Stomach (tissue), 8 donors: ENCODE measurements at regions not wholly inside any gene's neighbourhood (a gene's known extent, or its start where the extent isn't known, plus 50 kb on each side); places are given as distances from the start of the nearest gene placed in this dataset.

Experiments
- DNase-seq, 2 donors: peaks; one replicate each; pipeline versions ENCODE4 v3.0.0 to v3.0.0-alpha.2; 2013 to 2019
- H3K27ac ChIP-seq, 5 donors: fragments of 200-600 bp in 4 of 5; sonication (generic) in 4 of 5; one replicate each; pipeline ENCODE4 v1.5.1; 2013 to 2019; ENCODE audit warnings: mild to moderate bottlenecking in 1 of 5, moderate library complexity in 1 of 5
- H3K27me3 ChIP-seq, 3 donors: fragments of 200-600 bp; sonication (generic); one replicate each; pipeline ENCODE4 v1.5.1; 2017 to 2019; ENCODE audit warnings: mixed run types in 1 of 3
- H3K36me3 ChIP-seq, 4 donors: fragments of 200-600 bp; sonication (generic); 1 replicate in 3 of 4; 2 replicates in 1 of 4; pipeline ENCODE4 v1.5.1; 2016 to 2019
- H3K4me1 ChIP-seq, 4 donors: fragments of 200-600 bp; sonication (generic); one replicate each; pipeline ENCODE4 v1.5.1; 2016 to 2019
- H3K4me3 ChIP-seq, 4 donors: fragments of 200-600 bp; sonication (generic) in 3 of 4; one replicate each; pipeline ENCODE4 v1.5.1; 2016 to 2019; ENCODE audit warnings: mild to moderate bottlenecking in 1 of 4
- H3K9me3 ChIP-seq, 4 donors: fragments of 200-600 bp; sonication (generic); one replicate each; pipeline ENCODE4 v1.5.1; 2016 to 2019
- CTCF ChIP-seq, 7 experiments: fragments of 450-650 bp in 4 of 7; fragments of 200-600 bp in 3 of 7; sonication (generic) in 3 of 7; IDR thresholded peaks; one replicate each; pipeline ENCODE4 v1.5.1; 2016 to 2019; ENCODE audit warnings: antibody characterized with exemption in 7 of 7, control low read depth in 2 of 7, mild to moderate bottlenecking in 1 of 7
- EP300 ChIP-seq: sonication (generic); formaldehyde crosslinking; IDR thresholded peaks from one replicate; pipeline ENCODE4 v1.6.1; 2017; ENCODE audit warnings: antibody characterized with exemption
- POLR2A ChIP-seq, 4 donors: fragments of 450-650 bp; IDR thresholded peaks; one replicate each; pipeline ENCODE4 v1.6.1; 2016; ENCODE audit warnings: antibody characterized with exemption in 4 of 4, control low read depth in 2 of 4, mild to moderate bottlenecking in 1 of 4, moderate library complexity in 1 of 4
- POLR2AphosphoS5 ChIP-seq, 3 donors: sonication (generic); formaldehyde crosslinking; IDR thresholded peaks; one replicate each; pipeline ENCODE4 v1.6.1; 2016; ENCODE audit warnings: antibody characterized with exemption in 3 of 3
- WGBS, 5 donors: extraction: QIAGEN DNeasy Blood & Tissue Kit in 3 of 5; methylation state at CpG; one replicate each; pipeline versions ENCODE4 v1.1.5 to v1.1.7; 2013 to 2018; 5-methylcytosine and 5-hydroxymethylcytosine counted together
- intact Hi-C: fragments of 100-400 bp; cut with DNase I; formaldehyde crosslinking; loops from one replicate; pipeline ENCODE4 v1.15.1; 2023; ENCODE audit warnings: low total_unique reads
- donor health status: healthy with polysubstance abuse.
- donor health status: Bipolar disorder and iron deficiency.
- donor health status: healthy.

- H3K9me3 ChIP-seq: no peaks in the 10 kb centered on the region
- no peaks in the 10 kb centered on the region for H3K4me1 ChIP-seq
- peak in 1 of 2 donors; percentile 57 for DNase-seq
- H3K27me3 ChIP-seq: no peaks in the 10 kb centered on the region
- intact Hi-C loops: no loop called here
- TF ChIP-seq EP300 (no peak), POLR2AphosphoS5 (IDR thresholded peaks at IDR 0.05) (no peak), CTCF (IDR thresholded peaks at IDR 0.05) (peak in 5 of 7 experiments; percentile 24 to 67 (median 44)), POLR2A (IDR thresholded peaks at IDR 0.05) (no peak)
- WGBS, 5 donors: 43 to 55% (median 51%) methylated on average over 4 of the region's 4 CpGs
- no peaks in the 10 kb centered on the region for H3K36me3 ChIP-seq
- no peak overlapping the region for H3K4me3 ChIP-seq
- H3K27ac ChIP-seq: no peak overlapping the region
These were observed 70.0 kb upstream of the FAM241A start for GRCh38 chr4:112075129-112075753.

GRCh38 chr4:112075906-112076305 is 69.3 kb upstream of the FAM241A start:
- Histone ChIP-seq H3K9me3 (no peaks in the 10 kb centered on the region), H3K4me3 (no peak overlapping the region), H3K27ac (no peak overlapping the region), H3K4me1 (no peaks in the 10 kb centered on the region), H3K27me3 (no peaks in the 10 kb centered on the region), H3K36me3 (no peaks in the 10 kb centered on the region)
- 83 to 93% (median 92%) methylated on average over 3 of the region's 3 CpGs for WGBS, 5 donors
- no peak for DNase-seq
- intact Hi-C loops: no loop called here
- TF ChIP-seq POLR2AphosphoS5 (IDR thresholded peaks at IDR 0.05): no peak
- no peak for TF ChIP-seq EP300
- no peak for TF ChIP-seq CTCF (IDR thresholded peaks at IDR 0.05)
- no peak for TF ChIP-seq POLR2A (IDR thresholded peaks at IDR 0.05)

- intact Hi-C loops: no loop called here
- Histone ChIP-seq H3K36me3 (no peaks in the 10 kb centered on the region), H3K4me1 (no peaks in the 10 kb centered on the region), H3K9me3 (no peaks in the 10 kb centered on the region), H3K4me3 (no peak overlapping the region), H3K27me3 (no peaks in the 10 kb centered on the region), H3K27ac (no peak overlapping the region)
- no peak for TF ChIP-seq POLR2A (IDR thresholded peaks at IDR 0.05)
- no peak for TF ChIP-seq CTCF (IDR thresholded peaks at IDR 0.05)
- no peak for TF ChIP-seq POLR2AphosphoS5 (IDR thresholded peaks at IDR 0.05)
- no peak for TF ChIP-seq EP300
- WGBS, 5 donors: 86 to 95% (median 91%) methylated on average over 3 to 6 of the region's 6 CpGs
- DNase-seq: no peak
These were observed 68.2 kb upstream of the FAM241A start for GRCh38 chr4:112076919-112077608.

GRCh38 chr4:112077743-112078142 is 67.5 kb upstream of the FAM241A start:
- 94 to 100% (median 95%) methylated on average over 5 to 8 of the region's 8 CpGs for WGBS, 5 donors
- no peaks in the 10 kb centered on the region for H3K27me3 ChIP-seq
- DNase-seq: no peak
- intact Hi-C loops: no loop called here
- H3K4me1 ChIP-seq: no peaks in the 10 kb centered on the region
- no peak overlapping the region for H3K27ac ChIP-seq
- no peak overlapping the region for H3K4me3 ChIP-seq
- TF ChIP-seq POLR2AphosphoS5 (IDR thresholded peaks at IDR 0.05): no peak
- no peak for TF ChIP-seq POLR2A (IDR thresholded peaks at IDR 0.05)
- TF ChIP-seq EP300: no peak
- no peak for TF ChIP-seq CTCF (IDR thresholded peaks at IDR 0.05)
- H3K9me3 ChIP-seq: no peaks in the 10 kb centered on the region
- no peaks in the 10 kb centered on the region for H3K36me3 ChIP-seq
